H1 (cell line): ENCODE measurements at regions not wholly inside any gene's neighbourhood (a gene's known extent, or its start where the extent isn't known, plus 50 kb on each side); places are given as distances from the start of the nearest gene placed in this dataset.

Experiments used
- CTCF ChIA-PET: fragments of 300-600 bp; sonication (Branson Sonifier 250); formaldehyde crosslinking; loops from one replicate; lab custom pipeline; 2021; ENCODE audit not compliant: partially characterized antibody; lab: Charles Lee
- POLR2A ChIA-PET: fragments of 300-600 bp; sonication (Branson Sonifier 250); formaldehyde crosslinking; loops from one replicate; lab custom pipeline; 2021; ENCODE audit warnings: inconsistent platforms; ENCODE audit not compliant: partially characterized antibody; lab: Charles Lee
- DNase-seq, 2 experiments: peaks; one replicate each; pipeline versions ENCODE4 v3.0.0 to v3.0.0-alpha.2; 2010 to 2022; ENCODE audit warnings: low spot score in 2 of 2, low read depth in 1 of 2, mixed read lengths in 1 of 2
- FAIRE-seq: peaks from 2 replicates; lab custom pipeline; 2011; peaks lifted over from hg19 to GRCh38; lab: Jason Lieb, UNC
- H2AFZ ChIP-seq: 2 replicates; pipeline ENCODE4 v1.8.1; 2012; ENCODE audit warnings: low read length, inconsistent platforms
- H2AK5ac ChIP-seq: 2 replicates; pipeline ENCODE4 v1.6.1; 2013; ENCODE audit warnings: low read depth, low read length
- H2BK120ac ChIP-seq: replicated peaks from 2 replicates; pipeline ENCODE3; 2013; ENCODE audit warnings: low read depth, low read length, inconsistent platforms
- H2BK12ac ChIP-seq: 2 replicates; pipeline ENCODE4 v1.6.1; 2013; ENCODE audit warnings: low read depth, low read length
- H2BK15ac ChIP-seq: 2 replicates; pipeline ENCODE4 v1.6.1; 2013; ENCODE audit warnings: low read length
- H2BK20ac ChIP-seq: 2 replicates; pipeline ENCODE4 v1.6.1; 2013; ENCODE audit warnings: low read length
- H2BK5ac ChIP-seq: 2 replicates; pipeline ENCODE4 v1.6.1; 2013; ENCODE audit warnings: low read depth, low read length
- H3K14ac ChIP-seq: 2 replicates; pipeline ENCODE4 v1.6.1; 2013; ENCODE audit warnings: inconsistent platforms; ENCODE audit not compliant: insufficient read length
- H3K18ac ChIP-seq: 2 replicates; pipeline ENCODE4 v1.6.1; 2013; ENCODE audit warnings: low read length; ENCODE audit errors: extremely low read depth
- H3K23ac ChIP-seq: 2 replicates; pipeline ENCODE4 v1.6.1; 2013; ENCODE audit warnings: inconsistent platforms; ENCODE audit not compliant: insufficient read length
- H3K23me2 ChIP-seq: 2 replicates; pipeline ENCODE4 v1.6.1; 2013; ENCODE audit warnings: low read depth, low read length
- H3K27ac ChIP-seq: 2 replicates; pipeline ENCODE4 v1.6.1; 2011; ENCODE audit warnings: low read depth, low read length, inconsistent platforms
- H3K27me3 ChIP-seq, 4 experiments: replicated peaks in 1 of 4; 1 replicate in 1 of 4; 2 replicates in 3 of 4; pipeline versions ENCODE4 v1.6.1 to v1.8.1; 2011 to 2013; ENCODE audit warnings: low read length in 3 of 4, mild to moderate bottlenecking in 3 of 4, inconsistent platforms in 2 of 4, mixed read lengths in 2 of 4, moderate library complexity in 1 of 4; ENCODE audit not compliant: control insufficient read depth in 3 of 4, insufficient read depth in 3 of 4; ENCODE audit errors: extremely low read depth in 1 of 4
- H3K36me3 ChIP-seq, 4 experiments: 2 replicates each; pipeline versions ENCODE4 v1.6.1 to v1.8.1; 2011 to 2013; ENCODE audit warnings: mild to moderate bottlenecking in 4 of 4, low read length in 3 of 4, moderate library complexity in 2 of 4, control low read depth in 1 of 4, inconsistent platforms in 1 of 4; ENCODE audit not compliant: insufficient read depth in 4 of 4, control insufficient read depth in 2 of 4
- H3K4ac ChIP-seq: replicated peaks from 2 replicates; pipeline ENCODE3; 2013; ENCODE audit warnings: low read length, low read depth, mixed read lengths, inconsistent platforms; ENCODE audit not compliant: insufficient read length
- H3K4me1 ChIP-seq, 4 experiments: replicated peaks in 1 of 4; 1 replicate in 1 of 4; 2 replicates in 3 of 4; pipeline versions ENCODE4 v1.6.1 to v1.8.1; 2011 to 2013; ENCODE audit warnings: low read length in 3 of 4, inconsistent platforms in 2 of 4, mixed read lengths in 1 of 4; ENCODE audit not compliant: insufficient read depth in 4 of 4, control insufficient read depth in 3 of 4
- H3K4me2 ChIP-seq, 2 experiments: 2 replicates each; pipeline versions ENCODE4 v1.6.1 to v1.8.1; 2011 to 2013; ENCODE audit warnings: low read depth in 2 of 2, low read length in 2 of 2, control low read depth in 1 of 2, inconsistent platforms in 1 of 2, mild to moderate bottlenecking in 1 of 2; ENCODE audit not compliant: insufficient read depth in 1 of 2
- H3K4me3 ChIP-seq, 4 experiments: fragments of 200-600, 300-600 bp in 1 of 4; sonication (generic), shearing (Covaris generic), sonication (Bioruptor Twin) in 1 of 4; 2 replicates each; pipeline versions ENCODE4 v1.5.1 to v1.8.1; 2011 to 2016; ENCODE audit warnings: low read length in 4 of 4, low read depth in 3 of 4, control low read depth in 2 of 4, inconsistent platforms in 2 of 4, mild to moderate bottlenecking in 2 of 4, mixed read lengths in 1 of 4, moderate library complexity in 1 of 4; ENCODE audit not compliant: insufficient read depth in 2 of 4; ENCODE audit errors: extremely low read depth in 1 of 4
- H3K56ac ChIP-seq: replicated peaks from 2 replicates; pipeline ENCODE3; 2013; ENCODE audit warnings: low read depth, mild to moderate bottlenecking, mixed read lengths, low read length, inconsistent platforms; ENCODE audit not compliant: insufficient read length
- H3K79me1 ChIP-seq: 2 replicates; pipeline ENCODE4 v1.6.1; 2013; ENCODE audit warnings: low read depth, low read length, control low read depth
- H3K79me2 ChIP-seq, 2 experiments: 2 replicates each; pipeline versions ENCODE4 v1.6.1 to v1.8.1; 2012 to 2013; ENCODE audit warnings: low read length in 2 of 2, mild to moderate bottlenecking in 2 of 2, inconsistent platforms in 1 of 2; ENCODE audit not compliant: insufficient read depth in 2 of 2, control insufficient read depth in 1 of 2
- H3K9ac ChIP-seq, 4 experiments: replicated peaks in 1 of 4; 1 replicate in 1 of 4; 2 replicates in 3 of 4; pipeline versions ENCODE4 v1.6.1 to v1.8.1; 2011 to 2013; ENCODE audit warnings: low read depth in 3 of 4, low read length in 3 of 4, control low read depth in 2 of 4, mild to moderate bottlenecking in 2 of 4, moderate library complexity in 2 of 4, inconsistent platforms in 1 of 4; ENCODE audit errors: extremely low read depth in 1 of 4
- H3K9me3 ChIP-seq, 2 experiments: 2 replicates each; pipeline versions ENCODE4 v1.6.1 to v1.8.1; 2012 to 2013; ENCODE audit warnings: mild to moderate bottlenecking in 2 of 2, moderate library complexity in 2 of 2, control low read depth in 1 of 2, inconsistent platforms in 1 of 2, low read depth in 1 of 2, low read length in 1 of 2, mixed read lengths in 1 of 2; ENCODE audit not compliant: insufficient read depth in 2 of 2
- H4K20me1 ChIP-seq, 2 experiments: replicated peaks in 1 of 2; 2 replicates each; pipeline versions ENCODE3 to v1.8.1; 2011 to 2013; ENCODE audit warnings: inconsistent platforms in 2 of 2, low read length in 2 of 2, mild to moderate bottlenecking in 1 of 2; ENCODE audit not compliant: insufficient read depth in 2 of 2, control insufficient read depth in 1 of 2
- H4K5ac ChIP-seq: 2 replicates; pipeline ENCODE4 v1.6.1; 2013; ENCODE audit warnings: low read length, low read depth, mixed read lengths, inconsistent platforms; ENCODE audit not compliant: insufficient read length
- H4K8ac ChIP-seq: 2 replicates; pipeline ENCODE4 v1.8.0; 2013; ENCODE audit warnings: mild to moderate bottlenecking, moderate library complexity, low read length, inconsistent platforms; ENCODE audit not compliant: insufficient read depth; ENCODE audit errors: extremely low read depth
- H4K91ac ChIP-seq: replicated peaks from 2 replicates; pipeline ENCODE3; 2013; ENCODE audit warnings: low read length, mixed read lengths, inconsistent platforms; ENCODE audit not compliant: insufficient read length
- BCL11A ChIP-seq, 2 experiments: IDR thresholded peaks; one replicate each; pipeline ENCODE4 v1.6.1; 2011; ENCODE audit warnings: low read depth in 2 of 2, low read length in 2 of 2, mild to moderate bottlenecking in 2 of 2
- FOSL1 ChIP-seq: IDR thresholded peaks from 2 replicates; pipeline ENCODE4 v1.6.1; 2011; ENCODE audit warnings: mild to moderate bottlenecking, low read depth, low read length, moderate library complexity; ENCODE audit not compliant: insufficient read depth
- GTF2F1 ChIP-seq: IDR thresholded peaks from 2 replicates; pipeline ENCODE4 v1.6.1; 2012; ENCODE audit warnings: low read depth, low read length, improper control_type of control experiment, borderline replicate concordance
- JUN ChIP-seq: IDR thresholded peaks from 2 replicates; pipeline ENCODE4 v1.6.1; 2011; ENCODE audit warnings: low read depth, mild to moderate bottlenecking, improper control_type of control experiment, low read length
- KDM1A ChIP-seq: fragments of 200-600, 300-600 bp; sonication (generic); IDR thresholded peaks from 2 replicates; pipeline ENCODE4 v1.7.1; 2016; ENCODE audit warnings: mild to moderate bottlenecking, low read length, borderline replicate concordance
- POLR2A ChIP-seq, 2 experiments: IDR thresholded peaks; 1 replicate in 1 of 2; 2 replicates in 1 of 2; pipeline ENCODE4 v1.6.1; 2011; ENCODE audit warnings: low read depth in 2 of 2, low read length in 2 of 2, mild to moderate bottlenecking in 2 of 2; ENCODE audit errors: control extremely low read depth in 1 of 2
- SIN3A ChIP-seq, 2 experiments: IDR thresholded peaks in 1 of 2; conservative IDR thresholded peaks in 1 of 2; 2 replicates each; pipeline ENCODE4 v1.6.1; 2011 to 2012; ENCODE audit warnings: low read length in 2 of 2, improper control_type of control experiment in 1 of 2, low read depth in 1 of 2, mild to moderate bottlenecking in 1 of 2
- YY1 ChIP-seq: IDR thresholded peaks from 2 replicates; pipeline ENCODE4 v1.6.1; 2011; ENCODE audit warnings: low read depth, mild to moderate bottlenecking, low read length
- WGBS, 2 experiments: shearing (Covaris generic) in 1 of 2; methylation state at CpG; one replicate each; pipeline versions ENCODE4 v1.1.6 to v1.1.7; 2013 to 2015; ENCODE audit warnings: low lambda C conversion rate in 2 of 2, mixed read lengths in 2 of 2, inconsistent platforms in 1 of 2, low coverage in 1 of 2, missing lambda C conversion rate in 1 of 2; ENCODE audit not compliant: insufficient replicate concordance in 2 of 2, insufficient coverage in 1 of 2, insufficient read length in 1 of 2; ENCODE audit errors: extremely low coverage in 1 of 2, missing lambda C conversion rate in 1 of 2; 5-methylcytosine and 5-hydroxymethylcytosine counted together
- TF ChIP-seq, protein P1 (sequence below): IDR thresholded peaks from 2 replicates; pipeline ENCODE4 v1.6.1; 2012; ENCODE audit warnings: inconsistent platforms

DNA sequence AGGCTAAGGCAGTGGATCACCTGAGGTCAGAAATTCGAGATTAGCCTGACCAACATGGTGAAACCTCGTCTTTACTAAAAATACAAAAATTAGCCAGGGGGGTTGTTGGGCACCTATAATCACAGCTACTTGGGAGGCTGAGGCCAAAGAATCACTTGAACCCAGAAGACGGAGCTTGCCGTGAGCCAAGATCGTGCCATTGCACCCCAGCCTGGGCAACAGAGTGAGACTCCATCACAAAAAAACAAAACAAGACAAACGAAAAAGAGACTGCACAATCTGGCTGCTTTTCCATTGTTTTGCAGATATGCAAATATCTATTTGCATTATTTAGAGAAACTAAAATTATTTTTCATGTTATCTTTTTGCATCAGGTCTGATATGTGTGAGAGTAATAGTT is 83.6 kb downstream of the ZNF486 start:
- Histone ChIP-seq H4K20me1 (no peaks in the 10 kb centered on the region), H4K5ac (no peak overlapping the region), H2BK12ac (no peak overlapping the region), H3K4ac (no peak overlapping the region), H3K23ac (no peak overlapping the region), H2BK20ac (no peak overlapping the region; the same call in 1 of the 2 replicates), H3K9ac (no peak overlapping the region), H2AFZ (no peak overlapping the region), H4K91ac (no peak overlapping the region), H3K9me3 (no peaks in the 10 kb centered on the region), H2BK5ac (no peak overlapping the region), H2BK120ac (no peak overlapping the region), H2AK5ac (no peak overlapping the region), H3K79me1 (no peaks in the 10 kb centered on the region), H3K27ac (no peak overlapping the region), H3K27me3 (no peaks in the 10 kb centered on the region; a peak in 1 of 7 replicates), H3K4me3 (no peak overlapping the region), H3K4me2 (no peak overlapping the region), H3K4me1 (peaks cover 4 to 18% (median 6%) of the 10 kb centered on the region in 4 experiments; a peak in 4 of 7 replicates), H3K79me2 (no peaks in the 10 kb centered on the region), H3K36me3 (no peaks in the 10 kb centered on the region), H4K8ac (no peak overlapping the region), H3K23me2 (no peaks in the 10 kb centered on the region), H3K56ac (no peak overlapping the region), H2BK15ac (no peak overlapping the region), H3K14ac (no peak overlapping the region), H3K18ac (no peak overlapping the region)
- no peak for DNase-seq
- CTCF ChIA-PET, result interaction anchor here (1.0 kb wide), 1 partner anchor 110 kb away, joined by 4 read pairs; no protein-coding TSS in a partner anchor
- POLR2A ChIA-PET, result interaction anchor here (1.1 to 1.5 kb wide), 2 partner anchors 9 to 12 kb away, joined by 4 to 5 read pairs; no protein-coding TSS in a partner anchor
- FAIRE-seq, result no peak
- 94% methylated on average over 6 of the region's 6 CpGs; no CpG with 5 or more reads in 1 of the 2 experiments for WGBS, 2 experiments
- TF ChIP-seq JUN (no peak), BCL11A (IDR thresholded peaks at IDR 0.05; ENCODE audit: low read depth in 2 of 2, low read length in 2 of 2) (no peak), POLR2A (IDR thresholded peaks at IDR 0.05; ENCODE audit: control extremely low read depth in 1 of 2, low read depth in 2 of 2, low read length in 2 of 2) (no peak), KDM1A (no peak), SIN3A (conservative IDR thresholded peaks at IDR 0.05 in 1 of 2, IDR thresholded peaks at IDR 0.05 in 1 of 2; ENCODE audit: low read depth in 1 of 2, low read length in 2 of 2) (no peak), YY1 (no peak), GTF2F1 (no peak), FOSL1 (no peak)
- TF ChIP-seq, protein P1, sequence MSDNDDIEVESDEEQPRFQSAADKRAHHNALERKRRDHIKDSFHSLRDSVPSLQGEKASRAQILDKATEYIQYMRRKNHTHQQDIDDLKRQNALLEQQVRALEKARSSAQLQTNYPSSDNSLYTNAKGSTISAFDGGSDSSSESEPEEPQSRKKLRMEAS, result no peak
